WI38 (cell line): ENCODE measurements at regions not wholly inside any gene's neighbourhood (a gene's known extent, or its start where the extent isn't known, plus 50 kb on each side); places are given as distances from the start of the nearest gene placed in this dataset.
"Not testable (repeated sequence)": the region's sequence is repeated elsewhere in the genome, so short reads cannot be mapped to it uniquely, and the experiment has no call there.

Experiments
- H3K4me3 ChIP-seq: 2 replicates; pipeline ENCODE4 v1.5.1; 2011; ENCODE audit warnings: low read depth, mild to moderate bottlenecking, control low read depth, low read length
- CTCF ChIP-seq: IDR thresholded peaks from 2 replicates; pipeline ENCODE4 v1.5.1; 2012; ENCODE audit warnings: low read depth, mild to moderate bottlenecking, control low read depth, low read length

- no peak for TF ChIP-seq CTCF
- H3K4me3 ChIP-seq = no peak overlapping the region
Measured at GRCh38 chr6:155807243-155807642, 351.6 kb upstream of the NOX3 start.

- TF ChIP-seq CTCF = no peak
- no peak overlapping the region for H3K4me3 ChIP-seq
Measured at GRCh38 chr6:155801046-155801445, 345.4 kb upstream of the NOX3 start.

GRCh38 chr6:155798876-155799275 is 343.2 kb upstream of the NOX3 start:
- H3K4me3 ChIP-seq = not testable (repeated sequence)

- no peak overlapping the region for H3K4me3 ChIP-seq
- no peak for TF ChIP-seq CTCF
Measured at GRCh38 chr6:155795173-155795796, 339.6 kb upstream of the NOX3 start.

GRCh38 chr6:155791891-155792290 is 336.3 kb upstream of the NOX3 start:
- no peak overlapping the region for H3K4me3 ChIP-seq
- TF ChIP-seq CTCF = no peak

- no peak for TF ChIP-seq CTCF
- no peak overlapping the region for H3K4me3 ChIP-seq
Measured at GRCh38 chr6:155791186-155791585, 335.5 kb upstream of the NOX3 start.

- TF ChIP-seq CTCF = no peak
Measured at GRCh38 chr6:155787168-155787567, 331.5 kb upstream of the NOX3 start.

GRCh38 chr6:155786528-155786927 is 330.9 kb upstream of the NOX3 start:
- no peak overlapping the region for H3K4me3 ChIP-seq
- TF ChIP-seq CTCF = no peak

More at GRCh38 chr6:155787168-155787567, 331.5 kb upstream of the NOX3 start:
- H3K4me3 ChIP-seq = no peak overlapping the region
